Left renal cortex interstitium (tissue), 4 donors: ENCODE measurements at regions not wholly inside any gene's neighbourhood (a gene's known extent, or its start where the extent isn't known, plus 50 kb on each side); places are given as distances from the start of the nearest gene placed in this dataset.
"Not testable (repeated sequence)": the region's sequence is repeated elsewhere in the genome, so short reads cannot be mapped to it uniquely, and the experiment has no call there.

Experiments used
- DNase-seq, 4 donors: peaks; one replicate each; pipeline ENCODE4 v3.0.0-alpha.2; 2013; ENCODE audit warnings: low read depth in 4 of 4, low spot score in 2 of 4, missing footprints in 1 of 4

DNA sequence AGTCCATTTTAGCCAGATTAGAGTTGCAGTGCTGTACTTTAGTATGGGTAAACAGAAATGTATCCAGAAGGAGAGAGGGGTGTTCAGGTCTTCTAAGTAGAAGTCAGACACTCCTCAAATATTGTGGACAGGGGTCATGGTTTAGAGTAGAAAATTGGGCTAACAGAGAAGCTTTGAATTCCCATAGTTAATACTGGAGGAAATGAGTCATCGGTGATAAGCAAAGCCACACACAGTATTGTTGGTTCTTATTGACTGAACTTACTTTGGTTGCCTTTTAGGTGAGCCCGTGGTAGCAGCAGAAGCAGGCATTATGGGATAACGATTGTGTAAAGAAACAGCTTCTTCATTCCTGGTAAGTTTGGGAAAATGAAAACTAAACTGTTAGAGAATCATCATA, 66.7 kb upstream of the ERV3-1 start:
- not testable (repeated sequence) for DNase-seq

DNA sequence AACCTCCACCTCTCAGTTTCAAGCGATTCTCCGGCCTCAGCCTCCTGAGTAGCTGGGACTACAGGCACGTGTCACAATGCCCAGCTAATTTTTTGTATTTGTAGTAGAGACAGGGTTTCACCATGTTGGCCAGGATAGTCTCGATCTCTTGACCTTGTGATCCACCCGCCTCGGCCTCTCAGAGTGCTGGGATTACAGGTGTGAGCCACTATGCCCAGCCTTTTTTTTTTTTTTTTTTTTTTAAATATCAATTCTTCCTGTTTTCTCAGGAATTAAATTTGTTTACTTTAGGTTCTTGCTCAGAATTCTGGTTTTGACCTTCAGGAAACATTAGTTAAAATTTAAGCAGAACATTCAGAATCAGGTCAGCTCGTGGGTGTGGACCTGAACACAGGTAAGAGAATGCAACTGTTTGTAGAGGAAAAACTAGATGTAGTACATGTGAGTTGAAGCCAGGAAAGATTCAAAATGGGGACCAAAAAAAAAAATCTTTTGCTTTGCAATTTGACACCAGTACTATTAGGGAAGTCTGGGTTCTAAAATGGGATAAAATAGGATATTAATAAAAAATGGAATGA, 65.5 kb upstream of the ERV3-1 start:
- DNase-seq = not testable (repeated sequence)

DNA sequence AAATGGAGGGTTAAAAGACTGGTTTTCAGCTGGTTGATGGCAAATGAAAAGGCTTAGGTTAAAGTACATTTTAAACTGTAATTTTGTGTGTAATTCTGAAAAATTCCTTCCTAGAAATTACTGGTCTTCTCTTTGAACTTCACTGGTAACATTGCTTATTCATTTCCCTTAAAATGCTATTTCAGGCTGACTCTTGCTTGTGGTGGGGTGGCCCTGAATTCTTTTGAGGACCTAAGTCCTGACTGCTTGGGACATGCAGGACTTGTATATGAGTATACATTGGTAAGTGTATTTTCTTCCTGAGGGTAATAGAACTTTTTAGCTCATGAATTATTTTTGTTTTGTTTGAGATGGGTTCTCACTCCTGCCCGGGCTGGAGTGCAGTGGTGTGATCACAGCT, 63.0 kb upstream of the ERV3-1 start:
- DNase-seq = not testable (repeated sequence)

DNA sequence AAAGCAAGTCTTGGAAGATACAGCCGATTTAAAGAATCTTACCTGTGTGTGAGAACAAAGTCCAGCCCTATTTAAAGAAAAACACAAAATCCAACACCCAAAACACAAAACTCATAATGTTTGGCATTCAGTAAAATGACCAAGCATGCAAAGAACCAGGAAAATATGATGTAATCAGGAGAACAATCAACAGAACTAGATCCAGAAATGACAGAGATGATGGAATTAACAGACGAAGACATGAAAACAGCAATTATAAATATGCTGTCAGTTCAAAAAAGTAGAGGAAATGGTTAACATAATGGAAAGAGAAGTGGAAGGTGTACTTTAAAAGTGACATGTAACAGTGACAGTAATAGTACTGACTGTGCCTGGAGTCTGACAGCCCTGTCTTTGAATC, 56.1 kb upstream of the ERV3-1 start:
- not testable (repeated sequence) for DNase-seq

GRCh38 chr7:65059247-65059646, 52.8 kb upstream of the ERV3-1 start:
- not testable (repeated sequence) for DNase-seq
